ENCODE measurements at regions not wholly inside any gene's neighbourhood (a gene's known extent, or its start where the extent isn't known, plus 50 kb on each side); places are given as distances from the start of the nearest gene placed in this dataset.

GRCh38 chr6:126143761-126144251 lies 157.5 kb downstream of the TRMT11 start:
- no peak for TF ChIP-seq CTCF (IDR thresholded peaks at IDR 0.05; ENCODE audit: unreplicated experiment)
- no TSS peak for BruUV-seq (replicated peaks)
- intact Hi-C loops (cut with micrococcal nuclease; ENCODE audit: unreplicated experiment), result no loop called here
- no peak overlapping the region for H3K4me3 Mint-ChIP-seq (ENCODE audit: low read depth, unreplicated experiment)
- no peaks in the 10 kb centered on the region for H3K36me3 Mint-ChIP-seq (ENCODE audit: insufficient read depth, unreplicated experiment)
- CTCF ChIA-PET, result no interaction called here
- no peak overlapping the region for H3K27ac Mint-ChIP-seq (ENCODE audit: unreplicated experiment)
- no peak for DNase-seq
- no peaks in the 10 kb centered on the region for H3K9me3 Mint-ChIP-seq (ENCODE audit: low read depth, unreplicated experiment)
- no peaks in the 10 kb centered on the region for H3K27me3 Mint-ChIP-seq (ENCODE audit: unreplicated experiment)
- no peaks in the 10 kb centered on the region for H3K4me1 Mint-ChIP-seq (ENCODE audit: low read depth, unreplicated experiment)

GRCh38 chr6:126145351-126145750 lies 159.0 kb downstream of the TRMT11 start:
- no peak for DNase-seq
- Mint-ChIP-seq H3K27me3 (ENCODE audit: unreplicated experiment) (no peaks in the 10 kb centered on the region), H3K27ac (ENCODE audit: unreplicated experiment) (no peak overlapping the region), H3K9me3 (ENCODE audit: low read depth, unreplicated experiment) (no peaks in the 10 kb centered on the region), H3K4me3 (ENCODE audit: low read depth, unreplicated experiment) (no peak overlapping the region), H3K36me3 (ENCODE audit: insufficient read depth, unreplicated experiment) (no peaks in the 10 kb centered on the region), H3K4me1 (ENCODE audit: low read depth, unreplicated experiment) (no peaks in the 10 kb centered on the region)
- intact Hi-C loops (cut with micrococcal nuclease; ENCODE audit: unreplicated experiment), result loop anchor here (1.0 kb wide), 1 partner anchor 11 kb away; no protein-coding TSS in a partner anchor
- TF ChIP-seq CTCF (IDR thresholded peaks at IDR 0.05; ENCODE audit: unreplicated experiment), result no peak
- CTCF ChIA-PET, result no interaction called here
- BruUV-seq (replicated peaks), result no TSS peak

- intact Hi-C loops (cut with micrococcal nuclease; ENCODE audit: unreplicated experiment), result no loop called here
- BruUV-seq (replicated peaks), result no TSS peak
- Mint-ChIP-seq H3K9me3 (ENCODE audit: low read depth, unreplicated experiment) (no peaks in the 10 kb centered on the region), H3K4me3 (ENCODE audit: low read depth, unreplicated experiment) (no peak overlapping the region), H3K4me1 (ENCODE audit: low read depth, unreplicated experiment) (no peaks in the 10 kb centered on the region), H3K27me3 (ENCODE audit: unreplicated experiment) (no peaks in the 10 kb centered on the region), H3K27ac (ENCODE audit: unreplicated experiment) (no peak overlapping the region), H3K36me3 (ENCODE audit: insufficient read depth, unreplicated experiment) (no peaks in the 10 kb centered on the region)
- CTCF ChIA-PET, result no interaction called here
- no peak for DNase-seq
- no peak for TF ChIP-seq CTCF (IDR thresholded peaks at IDR 0.05; ENCODE audit: unreplicated experiment)
Observed at GRCh38 chr6:126147291-126147815, 161.0 kb downstream of the TRMT11 start.

- no peak for TF ChIP-seq CTCF (IDR thresholded peaks at IDR 0.05; ENCODE audit: unreplicated experiment)
- no TSS peak for BruUV-seq (replicated peaks)
- CTCF ChIA-PET, result no interaction called here
Observed at GRCh38 chr6:126148853-126149252, 162.5 kb downstream of the TRMT11 start.

More at GRCh38 chr6:126148853-126149252, 162.5 kb downstream of the TRMT11 start:
- DNase-seq, result no peak
- no peak overlapping the region for H3K27ac Mint-ChIP-seq (ENCODE audit: unreplicated experiment)
- intact Hi-C loops (cut with micrococcal nuclease; ENCODE audit: unreplicated experiment), result no loop called here
- no peak overlapping the region for H3K4me3 Mint-ChIP-seq (ENCODE audit: low read depth, unreplicated experiment)
- no peaks in the 10 kb centered on the region for H3K27me3 Mint-ChIP-seq (ENCODE audit: unreplicated experiment)
- H3K9me3 Mint-ChIP-seq (ENCODE audit: low read depth, unreplicated experiment), result no peaks in the 10 kb centered on the region
- H3K36me3 Mint-ChIP-seq (ENCODE audit: insufficient read depth, unreplicated experiment), result no peaks in the 10 kb centered on the region
- no peaks in the 10 kb centered on the region for H3K4me1 Mint-ChIP-seq (ENCODE audit: low read depth, unreplicated experiment)
